ENCODE measurements at regions not wholly inside any gene's neighbourhood (a gene's known extent, or its start where the extent isn't known, plus 50 kb on each side); places are given as distances from the start of the nearest gene placed in this dataset.

DNA sequence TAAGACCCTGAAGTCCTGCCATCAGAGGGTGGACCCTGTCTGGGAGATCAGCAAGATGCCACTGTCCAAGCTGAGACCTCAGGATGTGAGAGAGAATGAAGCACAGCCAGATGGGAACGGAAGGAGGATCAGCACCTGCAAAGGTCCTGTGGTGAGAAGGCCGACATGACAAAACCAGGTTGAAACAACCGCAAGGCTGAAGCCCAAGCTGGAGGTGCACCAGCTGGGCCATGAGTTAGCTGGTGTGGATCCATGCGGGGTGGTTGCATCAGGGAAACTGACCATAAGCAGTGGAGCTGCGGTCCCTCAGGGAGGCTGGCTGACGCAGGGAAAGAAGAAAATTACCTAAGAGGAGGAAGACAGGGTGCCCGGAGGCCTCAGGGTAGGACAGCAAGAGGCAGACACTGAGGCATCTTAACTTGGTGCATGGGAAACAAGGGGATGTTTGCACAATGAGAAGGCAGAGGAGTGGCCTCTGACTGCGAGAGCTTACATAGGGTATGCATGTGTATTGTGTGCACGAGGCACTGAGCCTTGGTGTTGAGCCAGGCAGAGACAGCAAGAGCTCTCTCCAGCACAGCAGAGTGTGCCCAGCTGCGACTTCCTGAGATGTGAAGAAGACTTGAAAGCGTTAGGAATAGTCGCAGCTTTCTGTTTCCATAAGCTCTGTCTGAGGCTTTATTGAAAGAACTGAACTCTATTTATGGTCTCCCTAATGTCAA is 497.7 kb downstream of the OCA2 start:
- TF ChIP-seq SMAD4 (CRISPR knock-in tag; conservative IDR thresholded peaks at IDR 0.05) (no peak), ZNF12 (CRISPR knock-in tag; IDR thresholded peaks at IDR 0.05) (no peak), EGR1 (conservative IDR thresholded peaks at IDR 0.05) (no peak), TAF1 (IDR thresholded peaks at IDR 0.05; ENCODE audit: control insufficient read depth, extremely low read depth, insufficient read depth, low read length, severe bottlenecking) (no peak), MAFG (tag; conservative IDR thresholded peaks at IDR 0.05) (no peak), MYC (IDR thresholded peaks at IDR 0.05; ENCODE audit: low read depth, low read length) (no peak), MYC (CRISPR knock-in tag; IDR thresholded peaks at IDR 0.05; ENCODE audit: borderline replicate concordance, low read depth) (no peak), SMARCA5 (IDR thresholded peaks at IDR 0.05) (no peak)
- TF ChIP-seq, protein P1, sequence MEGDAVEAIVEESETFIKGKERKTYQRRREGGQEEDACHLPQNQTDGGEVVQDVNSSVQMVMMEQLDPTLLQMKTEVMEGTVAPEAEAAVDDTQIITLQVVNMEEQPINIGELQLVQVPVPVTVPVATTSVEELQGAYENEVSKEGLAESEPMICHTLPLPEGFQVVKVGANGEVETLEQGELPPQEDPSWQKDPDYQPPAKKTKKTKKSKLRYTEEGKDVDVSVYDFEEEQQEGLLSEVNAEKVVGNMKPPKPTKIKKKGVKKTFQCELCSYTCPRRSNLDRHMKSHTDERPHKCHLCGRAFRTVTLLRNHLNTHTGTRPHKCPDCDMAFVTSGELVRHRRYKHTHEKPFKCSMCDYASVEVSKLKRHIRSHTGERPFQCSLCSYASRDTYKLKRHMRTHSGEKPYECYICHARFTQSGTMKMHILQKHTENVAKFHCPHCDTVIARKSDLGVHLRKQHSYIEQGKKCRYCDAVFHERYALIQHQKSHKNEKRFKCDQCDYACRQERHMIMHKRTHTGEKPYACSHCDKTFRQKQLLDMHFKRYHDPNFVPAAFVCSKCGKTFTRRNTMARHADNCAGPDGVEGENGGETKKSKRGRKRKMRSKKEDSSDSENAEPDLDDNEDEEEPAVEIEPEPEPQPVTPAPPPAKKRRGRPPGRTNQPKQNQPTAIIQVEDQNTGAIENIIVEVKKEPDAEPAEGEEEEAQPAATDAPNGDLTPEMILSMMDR (IDR thresholded peaks at IDR 0.05 in 2 of 3, conservative IDR thresholded peaks at IDR 0.05 in 1 of 3; ENCODE audit: insufficient read depth in 2 of 3, low read depth in 1 of 3, low read length in 3 of 3), result no peak
- TF ChIP-seq, protein P2, sequence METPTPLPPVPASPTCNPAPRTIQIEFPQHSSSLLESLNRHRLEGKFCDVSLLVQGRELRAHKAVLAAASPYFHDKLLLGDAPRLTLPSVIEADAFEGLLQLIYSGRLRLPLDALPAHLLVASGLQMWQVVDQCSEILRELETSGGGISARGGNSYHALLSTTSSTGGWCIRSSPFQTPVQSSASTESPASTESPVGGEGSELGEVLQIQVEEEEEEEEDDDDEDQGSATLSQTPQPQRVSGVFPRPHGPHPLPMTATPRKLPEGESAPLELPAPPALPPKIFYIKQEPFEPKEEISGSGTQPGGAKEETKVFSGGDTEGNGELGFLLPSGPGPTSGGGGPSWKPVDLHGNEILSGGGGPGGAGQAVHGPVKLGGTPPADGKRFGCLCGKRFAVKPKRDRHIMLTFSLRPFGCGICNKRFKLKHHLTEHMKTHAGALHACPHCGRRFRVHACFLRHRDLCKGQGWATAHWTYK (CRISPR knock-in tag; IDR thresholded peaks at IDR 0.05), result no peak
